ENCODE measurements at regions not wholly inside any gene's neighbourhood (a gene's known extent, or its start where the extent isn't known, plus 50 kb on each side); places are given as distances from the start of the nearest gene placed in this dataset.

DNA sequence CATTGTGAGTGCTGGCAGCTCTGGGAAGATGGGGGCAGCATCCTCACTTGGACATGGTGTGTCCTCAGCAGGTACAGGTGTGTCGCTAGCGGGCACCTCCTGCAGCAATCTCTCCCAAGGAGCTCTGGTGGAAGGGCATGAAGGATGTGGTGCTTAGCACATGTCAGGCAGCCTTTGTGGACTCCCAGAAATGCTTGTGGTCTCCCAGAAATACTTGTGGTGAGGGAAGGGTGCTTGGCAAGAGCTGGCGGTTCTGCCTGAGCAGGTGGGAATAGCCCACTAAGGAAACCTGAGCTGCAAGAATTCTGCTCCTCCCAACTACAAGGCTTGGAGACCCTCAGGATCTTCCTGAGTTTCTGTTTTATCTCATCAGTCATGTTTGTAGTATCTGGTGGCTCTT lies 371.6 kb downstream of the PRDM2 start:
- Histone ChIP-seq H3K36me3 (ENCODE audit: control insufficient read depth, insufficient read depth, low read length) (no peaks in the 10 kb centered on the region), H3K4me2 (ENCODE audit: low read length) (no peak overlapping the region), H2AFZ (no peak overlapping the region), H3K79me2 (no peaks in the 10 kb centered on the region), H3K9ac (no peak overlapping the region), H3K27me3 (ENCODE audit: control insufficient read depth, insufficient read depth, low read length) (no peaks in the 10 kb centered on the region), H3K9me3 (ENCODE audit: control insufficient read depth, low read length) (no peaks in the 10 kb centered on the region), H3K27ac (no peak overlapping the region), H3K4me1 (no peaks in the 10 kb centered on the region), H3K4me3 (ENCODE audit: low read depth, low read length) (no peak overlapping the region)
- TF ChIP-seq CTCF (IDR thresholded peaks at IDR 0.05): no peak

- H3K4me3 ChIP-seq (ENCODE audit: low read depth, low read length): no peak overlapping the region
- H3K4me1 ChIP-seq: no peaks in the 10 kb centered on the region
- H3K4me2 ChIP-seq (ENCODE audit: low read length): no peak overlapping the region
- H3K27ac ChIP-seq: no peak overlapping the region
- H3K36me3 ChIP-seq (ENCODE audit: control insufficient read depth, insufficient read depth, low read length): no peaks in the 10 kb centered on the region
- no peak for TF ChIP-seq CTCF (IDR thresholded peaks at IDR 0.05)
- no peaks in the 10 kb centered on the region for H3K27me3 ChIP-seq (ENCODE audit: control insufficient read depth, insufficient read depth, low read length)
- H3K79me2 ChIP-seq: no peaks in the 10 kb centered on the region
- no peak overlapping the region for H2AFZ ChIP-seq
- no peaks in the 10 kb centered on the region for H3K9me3 ChIP-seq (ENCODE audit: control insufficient read depth, low read length)
- no peak overlapping the region for H3K9ac ChIP-seq
These were observed 380.7 kb downstream of the PRDM2 start for GRCh38 chr1:14080653-14081052.

DNA sequence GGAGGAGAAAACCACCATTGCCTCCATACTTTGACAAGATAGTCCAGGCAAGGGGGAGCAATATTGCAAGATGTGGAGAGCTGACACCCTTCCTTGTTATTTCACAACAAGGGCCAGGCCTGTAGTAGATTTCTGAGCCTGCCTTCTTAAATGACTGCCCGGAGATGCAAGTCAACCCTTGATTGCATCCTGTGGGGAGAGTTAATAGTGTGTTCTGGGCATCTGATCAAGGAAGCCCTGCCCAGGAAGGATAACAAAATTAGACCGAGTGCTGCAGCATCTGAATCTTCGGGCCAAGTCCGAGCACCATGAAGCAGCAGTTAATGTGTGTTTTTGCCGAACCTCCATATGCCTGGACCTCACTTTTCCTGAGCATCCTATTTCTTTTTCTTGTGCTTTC lies 382.3 kb downstream of the PRDM2 start:
- no peaks in the 10 kb centered on the region for H3K79me2 ChIP-seq
- H3K27ac ChIP-seq: no peak overlapping the region
- no peaks in the 10 kb centered on the region for H3K36me3 ChIP-seq (ENCODE audit: control insufficient read depth, insufficient read depth, low read length)
- no peaks in the 10 kb centered on the region for H3K4me1 ChIP-seq
- H3K4me2 ChIP-seq (ENCODE audit: low read length): no peak overlapping the region
- no peaks in the 10 kb centered on the region for H3K9me3 ChIP-seq (ENCODE audit: control insufficient read depth, low read length)
- TF ChIP-seq CTCF (IDR thresholded peaks at IDR 0.05): no peak
- no peak overlapping the region for H3K4me3 ChIP-seq (ENCODE audit: low read depth, low read length)
- H3K27me3 ChIP-seq (ENCODE audit: control insufficient read depth, insufficient read depth, low read length): no peaks in the 10 kb centered on the region
- no peak overlapping the region for H2AFZ ChIP-seq
- H3K9ac ChIP-seq: no peak overlapping the region

DNA sequence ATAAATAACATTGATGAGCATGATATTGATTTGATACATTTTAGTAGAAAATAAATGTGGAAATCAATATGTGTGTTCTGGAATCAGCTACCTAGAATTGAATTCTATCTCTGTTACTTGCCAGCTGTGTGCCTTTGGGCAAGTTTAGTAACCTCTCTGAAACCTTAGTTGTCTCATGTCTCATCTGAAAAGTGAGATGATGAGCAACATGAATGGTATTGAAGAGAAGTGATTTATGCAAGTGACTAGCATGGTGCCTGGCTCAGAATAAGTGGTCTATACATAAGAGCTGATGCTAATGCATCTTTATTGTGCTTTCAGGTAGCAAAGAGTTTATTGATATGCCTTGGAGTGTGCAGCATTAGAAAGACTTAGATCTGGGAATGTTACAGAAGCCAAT lies 383.3 kb downstream of the PRDM2 start:
- H3K27ac ChIP-seq: no peak overlapping the region
- no peak overlapping the region for H3K4me3 ChIP-seq (ENCODE audit: low read depth, low read length)
- no peak overlapping the region for H3K4me2 ChIP-seq (ENCODE audit: low read length)
- no peaks in the 10 kb centered on the region for H3K79me2 ChIP-seq
- no peak for TF ChIP-seq CTCF (IDR thresholded peaks at IDR 0.05)
- H3K9me3 ChIP-seq (ENCODE audit: control insufficient read depth, low read length): no peaks in the 10 kb centered on the region
- no peak overlapping the region for H3K9ac ChIP-seq
- no peaks in the 10 kb centered on the region for H3K27me3 ChIP-seq (ENCODE audit: control insufficient read depth, insufficient read depth, low read length)
- H2AFZ ChIP-seq: no peak overlapping the region
- no peaks in the 10 kb centered on the region for H3K36me3 ChIP-seq (ENCODE audit: control insufficient read depth, insufficient read depth, low read length)
- H3K4me1 ChIP-seq: no peaks in the 10 kb centered on the region

DNA sequence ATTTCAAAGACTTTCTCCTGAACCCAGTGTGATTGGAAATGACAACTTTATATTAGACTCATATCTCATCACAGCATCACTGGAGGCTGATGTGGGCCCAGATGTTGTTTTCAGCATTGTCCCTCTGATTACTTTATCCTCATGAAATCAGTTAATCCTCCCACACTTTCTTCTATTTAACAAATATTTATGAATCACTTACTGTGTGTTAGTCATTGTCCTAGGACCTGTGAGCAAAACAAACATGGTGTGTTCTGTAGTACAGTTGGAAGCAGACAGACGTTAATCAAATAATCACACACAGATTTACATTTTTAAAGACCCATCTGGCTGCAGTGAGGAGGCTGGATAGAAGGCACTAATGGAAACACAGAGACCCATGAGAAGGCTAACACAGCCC lies 383.7 kb downstream of the PRDM2 start:
- no peak overlapping the region for H3K9ac ChIP-seq
- no peaks in the 10 kb centered on the region for H3K79me2 ChIP-seq
- no peak for TF ChIP-seq CTCF (IDR thresholded peaks at IDR 0.05)
- no peaks in the 10 kb centered on the region for H3K4me1 ChIP-seq
- no peak overlapping the region for H2AFZ ChIP-seq
- H3K4me2 ChIP-seq (ENCODE audit: low read length): no peak overlapping the region
- no peak overlapping the region for H3K27ac ChIP-seq
- H3K36me3 ChIP-seq (ENCODE audit: control insufficient read depth, insufficient read depth, low read length): no peaks in the 10 kb centered on the region
- H3K27me3 ChIP-seq (ENCODE audit: control insufficient read depth, insufficient read depth, low read length): no peaks in the 10 kb centered on the region
- no peaks in the 10 kb centered on the region for H3K9me3 ChIP-seq (ENCODE audit: control insufficient read depth, low read length)
- H3K4me3 ChIP-seq (ENCODE audit: low read depth, low read length): no peak overlapping the region

All from parathyroid adenoma (tissue), 2 donors.